ENCODE measurements at regions not wholly inside any gene's neighbourhood (a gene's known extent, or its start where the extent isn't known, plus 50 kb on each side); places are given as distances from the start of the nearest gene placed in this dataset.

DNA sequence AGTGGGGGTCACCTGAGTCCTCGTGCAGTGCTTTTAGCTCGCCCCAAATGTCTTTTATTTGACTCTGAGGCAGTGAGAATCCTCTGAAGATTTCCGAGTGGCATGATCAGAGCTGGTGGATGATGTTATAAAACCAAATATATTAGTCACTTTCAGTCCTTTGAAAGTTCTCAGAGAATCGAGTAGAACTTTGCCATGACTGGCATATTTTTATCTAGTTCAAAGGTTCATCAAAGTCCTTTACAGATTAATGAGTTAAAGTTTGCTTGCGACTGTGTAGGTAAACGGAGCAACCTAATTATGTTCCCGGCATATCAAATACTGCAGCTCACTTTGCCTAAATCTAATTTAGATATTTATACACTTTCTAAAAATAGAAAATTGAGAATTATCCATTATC, 498.5 kb upstream of the NOX3 start:
- TF ChIP-seq, protein P1, sequence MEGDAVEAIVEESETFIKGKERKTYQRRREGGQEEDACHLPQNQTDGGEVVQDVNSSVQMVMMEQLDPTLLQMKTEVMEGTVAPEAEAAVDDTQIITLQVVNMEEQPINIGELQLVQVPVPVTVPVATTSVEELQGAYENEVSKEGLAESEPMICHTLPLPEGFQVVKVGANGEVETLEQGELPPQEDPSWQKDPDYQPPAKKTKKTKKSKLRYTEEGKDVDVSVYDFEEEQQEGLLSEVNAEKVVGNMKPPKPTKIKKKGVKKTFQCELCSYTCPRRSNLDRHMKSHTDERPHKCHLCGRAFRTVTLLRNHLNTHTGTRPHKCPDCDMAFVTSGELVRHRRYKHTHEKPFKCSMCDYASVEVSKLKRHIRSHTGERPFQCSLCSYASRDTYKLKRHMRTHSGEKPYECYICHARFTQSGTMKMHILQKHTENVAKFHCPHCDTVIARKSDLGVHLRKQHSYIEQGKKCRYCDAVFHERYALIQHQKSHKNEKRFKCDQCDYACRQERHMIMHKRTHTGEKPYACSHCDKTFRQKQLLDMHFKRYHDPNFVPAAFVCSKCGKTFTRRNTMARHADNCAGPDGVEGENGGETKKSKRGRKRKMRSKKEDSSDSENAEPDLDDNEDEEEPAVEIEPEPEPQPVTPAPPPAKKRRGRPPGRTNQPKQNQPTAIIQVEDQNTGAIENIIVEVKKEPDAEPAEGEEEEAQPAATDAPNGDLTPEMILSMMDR (IDR thresholded peaks at IDR 0.05), result no peak
- TF ChIP-seq, protein P2, sequence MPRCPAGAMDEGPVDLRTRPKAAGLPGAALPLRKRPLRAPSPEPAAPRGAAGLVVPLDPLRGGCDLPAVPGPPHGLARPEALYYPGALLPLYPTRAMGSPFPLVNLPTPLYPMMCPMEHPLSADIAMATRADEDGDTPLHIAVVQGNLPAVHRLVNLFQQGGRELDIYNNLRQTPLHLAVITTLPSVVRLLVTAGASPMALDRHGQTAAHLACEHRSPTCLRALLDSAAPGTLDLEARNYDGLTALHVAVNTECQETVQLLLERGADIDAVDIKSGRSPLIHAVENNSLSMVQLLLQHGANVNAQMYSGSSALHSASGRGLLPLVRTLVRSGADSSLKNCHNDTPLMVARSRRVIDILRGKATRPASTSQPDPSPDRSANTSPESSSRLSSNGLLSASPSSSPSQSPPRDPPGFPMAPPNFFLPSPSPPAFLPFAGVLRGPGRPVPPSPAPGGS (IDR thresholded peaks at IDR 0.05), result no peak
- no peak for TF ChIP-seq POLR2A (IDR thresholded peaks at IDR 0.05; ENCODE audit: low read length)
- TF ChIP-seq CBX8 (IDR thresholded peaks at IDR 0.05), result no peak
- TF ChIP-seq BHLHE40 (IDR thresholded peaks at IDR 0.05; ENCODE audit: low read depth, low read length), result no peak
- TF ChIP-seq RFX5 (IDR thresholded peaks at IDR 0.05), result no peak
- TF ChIP-seq, protein P3, sequence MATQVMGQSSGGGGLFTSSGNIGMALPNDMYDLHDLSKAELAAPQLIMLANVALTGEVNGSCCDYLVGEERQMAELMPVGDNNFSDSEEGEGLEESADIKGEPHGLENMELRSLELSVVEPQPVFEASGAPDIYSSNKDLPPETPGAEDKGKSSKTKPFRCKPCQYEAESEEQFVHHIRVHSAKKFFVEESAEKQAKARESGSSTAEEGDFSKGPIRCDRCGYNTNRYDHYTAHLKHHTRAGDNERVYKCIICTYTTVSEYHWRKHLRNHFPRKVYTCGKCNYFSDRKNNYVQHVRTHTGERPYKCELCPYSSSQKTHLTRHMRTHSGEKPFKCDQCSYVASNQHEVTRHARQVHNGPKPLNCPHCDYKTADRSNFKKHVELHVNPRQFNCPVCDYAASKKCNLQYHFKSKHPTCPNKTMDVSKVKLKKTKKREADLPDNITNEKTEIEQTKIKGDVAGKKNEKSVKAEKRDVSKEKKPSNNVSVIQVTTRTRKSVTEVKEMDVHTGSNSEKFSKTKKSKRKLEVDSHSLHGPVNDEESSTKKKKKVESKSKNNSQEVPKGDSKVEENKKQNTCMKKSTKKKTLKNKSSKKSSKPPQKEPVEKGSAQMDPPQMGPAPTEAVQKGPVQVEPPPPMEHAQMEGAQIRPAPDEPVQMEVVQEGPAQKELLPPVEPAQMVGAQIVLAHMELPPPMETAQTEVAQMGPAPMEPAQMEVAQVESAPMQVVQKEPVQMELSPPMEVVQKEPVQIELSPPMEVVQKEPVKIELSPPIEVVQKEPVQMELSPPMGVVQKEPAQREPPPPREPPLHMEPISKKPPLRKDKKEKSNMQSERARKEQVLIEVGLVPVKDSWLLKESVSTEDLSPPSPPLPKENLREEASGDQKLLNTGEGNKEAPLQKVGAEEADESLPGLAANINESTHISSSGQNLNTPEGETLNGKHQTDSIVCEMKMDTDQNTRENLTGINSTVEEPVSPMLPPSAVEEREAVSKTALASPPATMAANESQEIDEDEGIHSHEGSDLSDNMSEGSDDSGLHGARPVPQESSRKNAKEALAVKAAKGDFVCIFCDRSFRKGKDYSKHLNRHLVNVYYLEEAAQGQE (IDR thresholded peaks at IDR 0.05), result no peak
- TF ChIP-seq HDAC2 (IDR thresholded peaks at IDR 0.05), result no peak
- TF ChIP-seq JUN (IDR thresholded peaks at IDR 0.05), result no peak
- no peak for TF ChIP-seq NR3C1 (IDR thresholded peaks at IDR 0.05)
- no peak for TF ChIP-seq MYC (IDR thresholded peaks at IDR 0.05; ENCODE audit: borderline replicate concordance, low read length)

All from A549 (cell line).